ENCODE measurements at regions not wholly inside any gene's neighbourhood (a gene's known extent, or its start where the extent isn't known, plus 50 kb on each side); places are given as distances from the start of the nearest gene placed in this dataset.
"Not testable (repeated sequence)": the region's sequence is repeated elsewhere in the genome, so short reads cannot be mapped to it uniquely, and the experiment has no call there.

DNA sequence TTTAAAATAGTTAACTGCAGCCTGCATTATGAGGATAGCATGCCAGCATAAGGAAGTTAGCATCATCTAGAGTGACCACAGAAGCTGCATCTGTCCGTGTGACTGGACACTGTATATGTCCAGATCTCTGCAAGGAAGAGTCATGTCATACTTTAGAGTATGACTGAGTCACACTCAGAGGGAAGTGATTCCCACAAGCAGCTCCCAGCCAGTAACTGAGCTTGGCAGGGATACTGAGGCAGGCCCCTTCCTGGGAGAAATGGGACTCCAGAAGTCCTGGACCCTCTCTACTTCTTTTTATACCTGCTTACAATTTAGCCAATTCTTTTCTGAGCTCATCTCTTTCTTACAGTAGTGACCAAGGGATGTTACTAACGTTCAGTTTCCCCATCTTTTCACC is 2975.9 kb downstream of the RPIA start:
- DNase-seq: not testable (repeated sequence)

- not testable (repeated sequence) for DNase-seq
These were observed 2994.1 kb downstream of the RPIA start for GRCh38 chr2:91685541-91685940.

DNA sequence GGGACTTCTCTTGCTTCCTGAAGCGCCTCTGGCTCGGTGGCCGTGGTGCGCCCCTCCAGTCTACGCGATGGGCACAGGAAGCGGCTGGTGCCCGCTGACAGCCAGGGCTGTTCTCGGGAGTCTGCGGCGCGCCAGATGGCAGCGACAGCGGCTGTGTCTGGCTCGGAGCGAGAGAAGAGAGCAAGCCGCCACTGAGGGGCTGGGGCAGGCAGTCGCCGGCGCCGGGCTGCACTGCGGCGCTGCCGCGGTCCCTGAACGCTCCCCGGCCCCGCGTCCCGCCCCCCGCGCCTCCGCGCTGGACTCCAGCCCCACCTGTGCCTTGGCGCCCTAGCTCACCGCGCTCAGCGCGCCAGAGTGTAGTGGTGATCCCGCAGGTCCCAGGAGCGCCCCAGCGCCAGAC is 2994.6 kb downstream of the RPIA start:
- DNase-seq: not testable (repeated sequence)

Data from hematopoietic multipotent progenitor cell treated with erythropoietin and hydrocortisone succinate and interleukin-3 and kit ligand, for 6 days (in vitro differentiated cells).